ENCODE measurements at regions not wholly inside any gene's neighbourhood (a gene's known extent, or its start where the extent isn't known, plus 50 kb on each side); places are given as distances from the start of the nearest gene placed in this dataset.

DNA sequence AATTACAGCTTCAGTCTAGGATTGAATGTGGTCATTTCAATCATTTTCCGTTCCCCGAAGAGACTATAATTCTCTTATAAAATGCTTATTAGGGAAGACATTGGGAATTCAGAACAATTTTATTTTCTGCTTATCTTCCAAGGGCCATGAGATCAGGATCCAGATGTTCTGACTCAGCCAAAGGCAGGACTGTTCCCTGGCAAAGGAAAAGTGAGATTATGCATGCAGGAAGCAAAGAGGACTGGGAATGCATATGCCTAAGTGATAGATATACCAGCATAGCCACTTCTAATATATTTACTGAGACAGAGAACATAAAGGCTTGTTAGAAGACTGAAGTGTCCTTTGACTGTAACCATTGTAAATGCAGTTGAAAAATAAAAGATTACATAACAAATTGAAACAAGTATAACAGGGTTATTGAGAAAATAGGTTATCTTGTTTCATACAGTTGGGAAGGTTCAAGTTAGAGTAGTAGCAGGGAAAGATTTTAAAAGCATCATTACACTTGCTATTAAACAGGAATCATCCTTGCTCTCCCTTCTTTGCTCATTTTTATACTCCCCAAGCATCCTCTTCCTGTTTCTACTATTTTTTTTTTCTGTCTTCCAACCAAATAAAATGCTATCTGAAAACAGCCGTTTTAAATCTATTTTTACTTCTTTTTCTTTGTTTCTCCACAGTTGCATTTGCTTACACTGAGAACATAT is 439.6 kb upstream of the ADAMTS5 start:
- TF ChIP-seq CTCF (IDR thresholded peaks at IDR 0.05) (no peak), EZH2 (IDR thresholded peaks at IDR 0.05; ENCODE audit: borderline replicate concordance, insufficient read depth, low read depth, low read length, poor library complexity, severe bottlenecking) (no peak)
